T1000 (cell line): ENCODE measurements at regions not wholly inside any gene's neighbourhood (a gene's known extent, or its start where the extent isn't known, plus 50 kb on each side); places are given as distances from the start of the nearest gene placed in this dataset.
"Not testable (repeated sequence)": the region's sequence is repeated elsewhere in the genome, so short reads cannot be mapped to it uniquely, and the experiment has no call there.

ENCODE experiments used
- DNase-seq: peaks from one replicate; lab custom pipeline; 2025; ENCODE audit warnings: mixed read lengths; lab: John Stamatoyannopoulos, UW

DNA sequence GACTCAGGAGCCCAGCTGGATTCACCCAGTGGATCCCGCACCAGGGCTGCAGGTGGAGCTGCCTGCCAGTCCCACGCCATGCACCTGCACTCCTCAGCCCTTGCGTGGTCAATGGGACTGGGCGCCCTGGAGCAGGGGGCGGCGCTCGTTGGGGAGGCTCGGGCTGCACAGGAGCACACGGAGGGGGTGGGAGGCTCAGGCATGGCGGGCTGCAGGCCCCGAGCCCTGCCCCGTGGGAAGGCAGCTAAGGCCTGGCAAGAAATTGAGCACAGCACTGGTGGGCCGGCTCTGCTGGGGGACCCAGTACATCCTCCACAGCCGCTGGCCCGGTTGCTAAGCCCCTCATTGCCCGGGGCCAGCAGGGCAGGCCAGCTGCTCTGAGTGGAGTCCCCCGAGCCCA is 90.3 kb downstream of the DLEU7 start:
- not testable (repeated sequence) for DNase-seq

DNA sequence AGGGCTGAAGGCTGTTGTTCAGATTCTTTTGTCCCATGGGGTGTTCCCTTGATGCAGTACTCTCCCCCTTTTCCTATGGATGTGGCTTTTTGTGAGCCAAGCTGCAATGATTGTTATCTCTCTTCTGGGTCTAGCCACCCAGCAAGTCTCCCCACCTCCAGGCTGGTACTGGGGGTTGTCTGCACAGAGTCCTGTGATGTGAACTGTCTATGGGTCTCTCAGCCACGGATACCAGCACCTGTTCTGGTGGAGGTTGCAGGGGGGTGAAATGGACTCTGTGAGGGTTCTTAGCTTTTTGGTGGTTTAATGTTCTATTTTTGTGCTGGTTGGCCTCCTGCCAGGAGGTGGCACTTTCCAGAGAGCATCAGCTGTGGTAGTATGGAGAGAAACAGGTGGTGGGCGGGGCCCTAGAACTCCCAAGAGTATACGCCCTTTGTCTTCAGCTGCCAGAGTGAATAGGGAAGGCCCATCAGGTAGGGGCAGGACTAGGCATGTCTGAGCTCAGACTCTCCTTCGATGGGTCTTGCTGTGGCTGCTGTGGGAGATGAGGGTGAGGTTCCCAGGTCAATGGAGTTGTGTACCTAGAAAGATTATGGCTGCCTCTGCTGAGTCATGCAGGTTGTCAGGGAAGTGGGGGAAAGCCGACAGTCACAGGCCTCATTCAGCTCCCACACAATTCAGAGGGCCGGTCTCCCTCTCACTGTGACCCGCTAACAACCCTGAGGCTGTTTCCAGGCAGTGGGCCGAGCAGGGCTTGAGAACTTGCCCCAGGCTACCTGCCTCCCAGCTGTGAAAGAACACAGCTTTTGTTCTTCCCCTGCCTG is 87.4 kb downstream of the DLEU7 start:
- not testable (repeated sequence) for DNase-seq

DNA sequence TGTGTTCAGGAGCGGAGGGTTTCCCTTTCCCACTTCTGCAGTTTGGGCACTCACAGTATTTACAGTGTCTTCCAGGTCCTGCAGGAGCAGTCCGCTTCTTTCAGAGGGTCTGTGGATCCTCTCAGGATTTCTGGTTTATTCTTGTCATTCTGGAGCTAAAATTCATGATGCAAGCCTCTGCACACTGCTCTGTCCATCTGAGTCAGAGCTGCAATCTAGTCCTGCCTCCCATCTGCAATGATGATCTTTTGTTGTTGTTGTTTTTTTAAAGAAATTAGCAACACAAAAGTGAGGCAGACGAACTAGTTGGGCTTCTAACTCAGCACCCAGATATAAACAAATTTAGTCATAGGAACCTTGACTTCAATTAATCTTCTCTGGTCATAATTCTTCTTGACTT is 86.5 kb downstream of the DLEU7 start:
- no peak for DNase-seq

DNA sequence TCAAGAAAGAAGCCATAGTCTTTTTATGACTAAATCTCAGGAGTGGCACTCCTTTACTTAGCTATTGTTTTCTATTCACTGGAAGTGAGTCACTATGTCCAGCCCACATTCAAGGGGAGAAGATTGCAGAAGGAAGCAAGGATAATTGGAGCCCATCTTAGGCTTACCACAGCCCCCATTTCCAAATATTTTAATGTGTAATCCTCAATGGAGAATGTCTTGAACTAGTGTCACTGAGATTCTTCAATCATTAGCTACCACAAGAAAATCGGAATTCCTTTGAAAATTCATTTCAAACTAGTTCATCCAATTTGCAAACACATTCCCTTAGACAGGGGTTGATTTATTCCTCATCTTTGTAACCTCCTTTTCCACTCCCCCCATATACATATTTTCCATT is 84.7 kb downstream of the DLEU7 start:
- DNase-seq = no peak

DNA sequence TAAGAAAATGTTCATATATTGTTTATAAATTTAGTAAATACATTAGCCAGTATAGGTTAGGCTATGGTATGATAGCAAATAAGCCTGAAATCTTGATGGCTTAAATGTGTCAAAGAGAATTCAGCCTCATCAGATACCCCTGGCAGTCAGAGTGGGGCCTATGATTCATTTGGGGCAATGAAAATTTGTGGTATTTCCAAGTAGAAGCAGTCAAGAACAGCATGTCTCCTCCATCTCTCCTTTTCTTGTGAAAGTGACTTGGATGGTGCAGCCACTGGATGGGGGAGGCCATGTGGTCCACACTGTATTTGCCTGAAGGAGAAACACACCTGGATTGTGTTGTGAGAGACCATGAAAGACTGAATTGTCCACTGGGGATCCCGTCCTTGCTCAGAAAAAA is 82.7 kb downstream of the DLEU7 start:
- DNase-seq = no peak

DNA sequence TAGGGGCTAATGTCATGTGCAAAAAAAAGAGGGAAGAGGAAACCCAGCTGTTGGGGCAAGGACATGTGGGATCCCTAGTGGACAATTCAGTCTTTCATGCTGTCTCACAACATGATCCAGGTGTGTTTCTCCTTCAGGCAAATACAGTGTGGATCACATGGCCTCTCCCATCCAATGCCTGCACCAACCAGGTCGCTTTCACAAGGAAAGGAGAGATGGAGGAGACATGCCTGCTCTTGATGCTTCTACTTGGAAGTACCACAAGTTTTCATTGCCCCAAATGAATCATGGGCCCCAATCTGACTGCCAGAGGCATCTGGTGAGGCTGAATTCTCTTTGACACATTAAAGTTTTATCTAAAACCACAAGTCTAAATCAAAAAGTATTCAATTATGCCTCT is 82.1 kb downstream of the DLEU7 start:
- DNase-seq = no peak

DNA sequence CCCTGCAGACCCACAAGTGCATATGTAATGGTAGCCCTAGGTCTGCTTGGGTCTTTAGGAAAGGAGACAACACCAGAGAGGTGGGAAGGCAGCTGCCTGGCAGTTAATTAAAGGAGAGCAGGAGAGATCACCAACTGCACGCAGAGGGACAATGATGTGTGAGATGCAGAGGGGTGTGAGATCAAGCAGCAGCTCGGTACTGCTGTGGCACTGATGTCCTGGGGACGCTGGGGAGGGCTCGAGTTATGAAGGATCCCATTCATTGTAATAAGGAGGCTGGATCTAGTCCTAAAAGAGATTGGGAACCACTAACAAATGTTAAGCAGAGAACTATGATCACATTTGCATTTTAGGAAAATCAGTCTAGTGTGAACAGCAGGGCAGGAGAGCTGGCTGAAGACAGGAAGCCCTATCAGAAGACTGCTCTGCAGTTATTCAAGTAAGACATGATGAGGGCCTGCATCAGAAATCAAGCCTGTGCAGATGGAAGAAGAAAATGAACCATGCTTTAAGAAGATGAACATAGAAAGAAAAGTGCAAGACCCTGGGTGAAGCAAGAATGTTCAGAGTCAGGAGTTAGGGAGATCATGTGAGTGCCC is 80.4 kb downstream of the DLEU7 start:
- DNase-seq = no peak

DNA sequence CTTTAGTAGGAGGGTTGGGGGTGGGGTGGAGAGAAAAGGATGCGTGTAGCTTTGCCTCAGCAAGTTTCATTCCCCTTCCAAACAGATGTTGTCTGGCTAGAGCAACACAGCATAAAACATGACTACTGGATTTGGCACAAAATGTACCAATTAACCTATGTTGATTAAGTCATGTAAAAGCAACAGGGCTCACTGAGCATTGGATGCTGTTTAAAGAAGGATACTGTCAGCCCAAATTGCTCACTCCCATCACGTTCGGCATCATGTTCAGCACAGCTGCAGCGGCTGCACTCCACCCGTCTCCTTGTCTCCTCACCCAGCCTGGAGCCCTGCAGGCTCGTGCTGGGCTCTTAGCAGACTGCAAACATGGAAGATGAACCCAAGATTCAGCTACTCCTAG is 77.5 kb downstream of the DLEU7 start:
- DNase-seq = no peak

DNA sequence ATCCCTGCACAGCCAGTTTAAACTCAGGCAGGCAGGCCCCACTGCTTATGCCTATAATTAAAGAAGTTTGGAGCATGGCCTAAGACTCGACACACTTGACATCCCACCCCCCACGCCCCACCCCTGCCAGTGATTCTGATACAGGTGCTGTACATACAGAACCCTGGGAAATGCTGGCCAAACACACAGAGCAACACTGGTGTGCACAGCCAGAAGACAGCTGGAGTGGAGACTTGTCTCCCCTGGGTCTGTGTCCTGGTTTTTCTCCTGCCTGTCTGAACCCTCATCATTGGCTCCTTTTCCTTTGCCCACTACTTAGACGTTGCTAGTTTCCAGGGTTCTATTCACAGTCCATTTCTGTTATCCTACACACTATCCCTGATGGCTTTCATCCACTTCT is 76.8 kb downstream of the DLEU7 start:
- no peak for DNase-seq

DNA sequence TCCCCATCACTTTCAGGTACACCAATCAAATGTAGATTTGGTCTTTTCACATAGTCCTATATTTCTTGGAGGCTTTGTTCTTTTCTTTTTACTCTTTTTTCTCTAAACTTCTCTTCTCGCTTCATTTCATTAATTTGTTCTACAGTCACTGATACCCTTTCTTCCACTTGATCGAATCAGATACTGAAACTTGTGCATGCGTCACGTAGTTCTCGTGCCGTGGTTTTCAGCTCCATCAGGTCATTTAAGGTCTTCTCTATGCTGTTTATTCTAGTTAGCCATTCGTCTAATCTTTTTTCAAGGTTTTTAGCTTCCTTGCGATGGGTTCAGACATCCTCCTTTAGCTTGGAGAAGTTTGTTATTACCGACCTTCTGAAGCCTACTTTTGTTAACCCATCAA is 70.6 kb downstream of the DLEU7 start:
- DNase-seq = not testable (repeated sequence)
